ENCODE measurements at regions not wholly inside any gene's neighbourhood (a gene's known extent, or its start where the extent isn't known, plus 50 kb on each side); places are given as distances from the start of the nearest gene placed in this dataset.
A peak's percentile ranks its signal among the peaks of the same experiment; 100 is the strongest.
"Not testable (repeated sequence)": the region's sequence is repeated elsewhere in the genome, so short reads cannot be mapped to it uniquely, and the experiment has no call there.

DNA sequence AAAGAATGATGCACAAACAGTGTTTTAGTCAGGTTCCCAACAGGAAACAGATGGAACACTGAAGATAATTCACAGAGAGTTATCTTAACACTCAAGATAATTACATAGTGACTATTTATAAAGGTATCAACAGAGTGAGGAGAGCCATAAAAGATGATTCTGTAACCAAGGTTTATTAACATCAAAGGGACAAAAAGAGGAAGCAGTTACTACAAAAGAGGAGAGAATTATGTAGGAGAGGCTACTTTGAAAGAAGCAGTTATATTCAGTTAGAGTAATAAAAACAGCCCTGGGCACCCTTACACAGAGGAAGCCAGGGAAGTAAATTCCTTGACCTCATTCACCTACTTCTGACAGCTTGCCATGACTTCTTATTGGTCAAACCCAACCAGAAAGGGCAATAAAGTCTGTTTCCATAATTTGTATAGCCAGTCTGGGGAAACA lies 326.5 kb upstream of the SLC39A10 start:
- Histone ChIP-seq H3K4me3 (ENCODE audit: low read depth, low read length, poor library complexity, severe bottlenecking) (no peak overlapping the region), H3K27me3 (replicated peaks; ENCODE audit: insufficient read depth, low read depth, low read length, poor library complexity) (no peaks in the 10 kb centered on the region), H3K27ac (ENCODE audit: low read depth, low read length, poor library complexity, severe bottlenecking) (no peak overlapping the region), H3K36me3 (ENCODE audit: insufficient read depth, low read length, poor library complexity, severe bottlenecking) (no peaks in the 10 kb centered on the region), H3K9me3 (ENCODE audit: low read depth, low read length, poor library complexity, severe bottlenecking) (no peaks in the 10 kb centered on the region), H3K4me1 (ENCODE audit: insufficient read depth, low read length, poor library complexity, severe bottlenecking) (no peaks in the 10 kb centered on the region)
- no TSS peak for BruUV-seq (replicated peaks)
- POLR2A ChIA-PET (ENCODE audit: low non-redundant PET): no interaction called here
- intact Hi-C loops (cut with micrococcal nuclease; ENCODE audit: unreplicated experiment): no loop called here
- CTCF ChIA-PET: no interaction called here
- TF ChIP-seq EZH2 (IDR thresholded peaks at IDR 0.05; ENCODE audit: borderline replicate concordance, low read depth, low read length, poor library complexity, severe bottlenecking): no peak
- TF ChIP-seq, protein P1, sequence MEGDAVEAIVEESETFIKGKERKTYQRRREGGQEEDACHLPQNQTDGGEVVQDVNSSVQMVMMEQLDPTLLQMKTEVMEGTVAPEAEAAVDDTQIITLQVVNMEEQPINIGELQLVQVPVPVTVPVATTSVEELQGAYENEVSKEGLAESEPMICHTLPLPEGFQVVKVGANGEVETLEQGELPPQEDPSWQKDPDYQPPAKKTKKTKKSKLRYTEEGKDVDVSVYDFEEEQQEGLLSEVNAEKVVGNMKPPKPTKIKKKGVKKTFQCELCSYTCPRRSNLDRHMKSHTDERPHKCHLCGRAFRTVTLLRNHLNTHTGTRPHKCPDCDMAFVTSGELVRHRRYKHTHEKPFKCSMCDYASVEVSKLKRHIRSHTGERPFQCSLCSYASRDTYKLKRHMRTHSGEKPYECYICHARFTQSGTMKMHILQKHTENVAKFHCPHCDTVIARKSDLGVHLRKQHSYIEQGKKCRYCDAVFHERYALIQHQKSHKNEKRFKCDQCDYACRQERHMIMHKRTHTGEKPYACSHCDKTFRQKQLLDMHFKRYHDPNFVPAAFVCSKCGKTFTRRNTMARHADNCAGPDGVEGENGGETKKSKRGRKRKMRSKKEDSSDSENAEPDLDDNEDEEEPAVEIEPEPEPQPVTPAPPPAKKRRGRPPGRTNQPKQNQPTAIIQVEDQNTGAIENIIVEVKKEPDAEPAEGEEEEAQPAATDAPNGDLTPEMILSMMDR (conservative IDR thresholded peaks at IDR 0.05; ENCODE audit: low read depth, low read length): no peak
- no peak for DNase-seq (ENCODE audit: low spot score)

DNA sequence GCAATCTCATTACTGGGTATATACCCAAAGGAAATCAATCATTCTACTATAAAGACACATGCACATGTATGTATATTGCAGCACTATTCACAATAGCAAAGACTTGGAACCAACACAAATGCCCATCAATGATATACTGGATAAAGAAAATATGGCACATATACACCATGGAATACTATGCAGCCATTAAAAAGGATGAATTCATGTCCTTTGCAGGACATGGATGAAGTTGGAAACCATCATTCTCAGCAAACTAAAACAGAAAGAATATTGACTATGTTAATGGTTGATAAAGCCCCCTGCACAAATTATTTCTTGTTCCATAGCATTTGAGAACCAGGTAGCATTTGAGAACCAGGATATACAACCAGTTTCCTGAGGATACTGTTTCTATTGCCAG lies 327.2 kb upstream of the SLC39A10 start:
- DNase-seq (ENCODE audit: low spot score); POLR2A ChIA-PET (ENCODE audit: low non-redundant PET); BruUV-seq (replicated peaks); H3K27ac ChIP-seq (ENCODE audit: low read depth, low read length, poor library complexity, severe bottlenecking); H3K9me3 ChIP-seq (ENCODE audit: low read depth, low read length, poor library complexity, severe bottlenecking); H3K4me1 ChIP-seq (ENCODE audit: insufficient read depth, low read length, poor library complexity, severe bottlenecking); CTCF ChIA-PET; H3K4me3 ChIP-seq (ENCODE audit: low read depth, low read length, poor library complexity, severe bottlenecking); H3K27me3 ChIP-seq (replicated peaks; ENCODE audit: insufficient read depth, low read depth, low read length, poor library complexity); H3K36me3 ChIP-seq (ENCODE audit: insufficient read depth, low read length, poor library complexity, severe bottlenecking): not testable (repeated sequence)
- intact Hi-C loops (cut with micrococcal nuclease; ENCODE audit: unreplicated experiment): loop anchor here (10.0 kb wide), 1 partner anchor 615 kb away; no protein-coding TSS in a partner anchor

DNA sequence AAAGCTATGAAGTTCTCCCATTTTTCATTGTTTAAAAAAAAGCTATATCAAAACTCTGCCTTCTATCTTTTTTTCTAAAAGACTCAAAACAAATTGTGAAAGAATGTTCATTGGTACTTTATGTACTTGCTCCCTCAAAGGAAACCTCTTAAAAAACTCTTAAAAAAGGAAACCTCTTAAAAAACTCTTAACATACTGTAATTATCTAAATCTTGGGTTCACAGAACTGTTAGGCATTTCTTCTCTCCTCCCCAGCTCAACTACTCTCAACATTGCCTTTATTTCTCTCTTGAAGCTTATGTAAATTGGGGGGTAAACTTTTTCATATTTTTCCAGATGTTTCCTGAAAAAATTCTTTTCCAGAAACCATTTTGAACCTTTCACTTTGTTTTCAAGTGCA lies 330.5 kb upstream of the SLC39A10 start:
- ChIA-PET CTCF (no interaction called here), POLR2A (ENCODE audit: low non-redundant PET) (interaction anchor here (0.5 kb wide), 1 partner anchor 1433 kb away, joined by 11 read pairs; no protein-coding TSS in a partner anchor)
- Histone ChIP-seq H3K4me1 (ENCODE audit: insufficient read depth, low read length, poor library complexity, severe bottlenecking) (no peaks in the 10 kb centered on the region), H3K4me3 (ENCODE audit: low read depth, low read length, poor library complexity, severe bottlenecking) (no peak overlapping the region), H3K27me3 (replicated peaks; ENCODE audit: insufficient read depth, low read depth, low read length, poor library complexity) (no peaks in the 10 kb centered on the region), H3K36me3 (ENCODE audit: insufficient read depth, low read length, poor library complexity, severe bottlenecking) (no peaks in the 10 kb centered on the region), H3K27ac (ENCODE audit: low read depth, low read length, poor library complexity, severe bottlenecking) (no peak overlapping the region), H3K9me3 (ENCODE audit: low read depth, low read length, poor library complexity, severe bottlenecking) (peaks cover 5% of the 10 kb centered on the region)
- no peak for DNase-seq (ENCODE audit: low spot score)
- intact Hi-C loops (cut with micrococcal nuclease; ENCODE audit: unreplicated experiment): loop anchor here (10.0 kb wide), 1 partner anchor 618 kb away; no protein-coding TSS in a partner anchor
- TF ChIP-seq EZH2 (IDR thresholded peaks at IDR 0.05; ENCODE audit: borderline replicate concordance, low read depth, low read length, poor library complexity, severe bottlenecking): no peak
- TF ChIP-seq, protein P1 (conservative IDR thresholded peaks at IDR 0.05; ENCODE audit: low read depth, low read length): no peak
- no TSS peak for BruUV-seq (replicated peaks)

DNA sequence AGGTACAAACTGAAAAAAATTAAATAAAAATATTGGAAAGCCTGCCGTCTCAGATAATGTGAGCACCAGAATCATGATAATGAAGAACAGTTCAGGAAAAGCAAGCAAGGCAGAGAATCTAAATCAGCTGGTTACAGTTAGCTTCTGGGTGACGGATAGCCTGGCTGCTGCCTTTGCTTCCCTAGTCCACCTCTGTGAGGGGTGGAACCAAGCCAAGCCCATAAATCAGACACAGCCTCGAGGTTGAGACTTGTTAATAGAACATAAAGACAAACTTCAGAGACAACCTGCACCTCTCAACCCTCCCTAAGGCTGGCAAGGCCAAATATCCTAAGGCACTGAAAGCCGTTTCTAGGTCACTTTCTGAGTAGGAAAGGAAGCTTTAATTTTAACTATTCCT lies 334.7 kb upstream of the SLC39A10 start:
- peaks cover 5% of the 10 kb centered on the region for H3K9me3 ChIP-seq (ENCODE audit: low read depth, low read length, poor library complexity, severe bottlenecking)
- intact Hi-C loops (cut with micrococcal nuclease; ENCODE audit: unreplicated experiment): loop anchor here (5.0 to 10.0 kb wide), 2 partner anchors 622 to 745 kb away; partner anchors contain the start of gene DNAH7
- H3K36me3 ChIP-seq (ENCODE audit: insufficient read depth, low read length, poor library complexity, severe bottlenecking): no peaks in the 10 kb centered on the region
- ChIA-PET CTCF (interaction anchor here (0.6 kb wide), 1 partner anchor 335 kb away, joined by 3 read pairs; the partner anchor contains the start of gene SLC39A10), POLR2A (ENCODE audit: low non-redundant PET) (no interaction called here)
- H3K4me1 ChIP-seq (ENCODE audit: insufficient read depth, low read length, poor library complexity, severe bottlenecking): peaks cover 9% of the 10 kb centered on the region
- no TSS peak for BruUV-seq (replicated peaks)
- H3K27ac ChIP-seq (ENCODE audit: low read depth, low read length, poor library complexity, severe bottlenecking): no peak overlapping the region
- no peak overlapping the region for H3K4me3 ChIP-seq (ENCODE audit: low read depth, low read length, poor library complexity, severe bottlenecking)
- TF ChIP-seq, protein P1 (conservative IDR thresholded peaks at IDR 0.05; ENCODE audit: low read depth, low read length): no peak
- no peak for TF ChIP-seq EZH2 (IDR thresholded peaks at IDR 0.05; ENCODE audit: borderline replicate concordance, low read depth, low read length, poor library complexity, severe bottlenecking)
- DNase-seq (ENCODE audit: low spot score): peak; percentile 35
- H3K27me3 ChIP-seq (replicated peaks; ENCODE audit: insufficient read depth, low read depth, low read length, poor library complexity): no peaks in the 10 kb centered on the region
